ENCODE measurements at regions not wholly inside any gene's neighbourhood (a gene's known extent, or its start where the extent isn't known, plus 50 kb on each side); places are given as distances from the start of the nearest gene placed in this dataset.
"Not testable (repeated sequence)": the region's sequence is repeated elsewhere in the genome, so short reads cannot be mapped to it uniquely, and the experiment has no call there.

DNA sequence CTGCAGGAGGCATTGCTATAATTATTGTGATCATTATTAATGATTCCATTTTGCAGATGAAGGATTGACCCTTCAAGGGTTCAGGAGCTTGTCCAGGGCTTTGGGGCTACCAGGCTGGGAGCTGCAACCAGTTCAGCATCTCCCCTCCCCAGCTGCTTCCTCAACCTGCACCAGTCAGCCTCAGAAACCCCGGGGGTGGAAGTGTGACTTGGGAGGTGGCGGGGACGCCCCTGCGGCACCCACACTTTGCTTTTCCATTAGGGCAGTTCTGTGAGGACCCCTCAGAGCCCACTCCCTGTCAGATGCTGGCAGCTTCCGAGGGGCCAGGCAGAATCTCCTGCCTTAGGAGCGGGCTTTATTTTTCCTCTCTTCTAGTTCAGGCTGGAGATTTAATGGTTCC, 85.6 kb downstream of the OLFM1 start:
- DNase-seq, result no peak

DNA sequence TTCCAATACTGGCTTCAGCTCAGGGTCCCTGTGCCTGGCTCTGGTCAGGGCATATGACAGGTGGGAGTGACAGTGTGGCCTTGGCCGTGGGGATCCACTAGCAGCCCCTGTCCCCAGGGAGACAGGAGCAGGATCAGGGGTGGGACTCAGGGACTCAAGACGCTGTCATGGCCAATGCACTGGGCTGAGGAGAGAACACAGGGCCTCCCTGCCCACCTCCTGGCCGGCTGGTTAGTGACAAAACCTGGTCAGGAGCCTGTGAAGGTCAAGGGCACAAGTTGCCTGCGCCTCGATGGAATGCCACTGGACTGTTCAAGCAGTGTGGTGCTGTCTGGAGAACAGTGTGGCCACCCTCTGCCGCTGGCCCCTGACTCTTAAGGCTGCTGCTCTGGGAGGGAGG, 86.8 kb downstream of the OLFM1 start:
- no peak for DNase-seq

- no peak for DNase-seq
Measured at GRCh38 chr9:135174981-135175380, 87.5 kb downstream of the OLFM1 start.

DNA sequence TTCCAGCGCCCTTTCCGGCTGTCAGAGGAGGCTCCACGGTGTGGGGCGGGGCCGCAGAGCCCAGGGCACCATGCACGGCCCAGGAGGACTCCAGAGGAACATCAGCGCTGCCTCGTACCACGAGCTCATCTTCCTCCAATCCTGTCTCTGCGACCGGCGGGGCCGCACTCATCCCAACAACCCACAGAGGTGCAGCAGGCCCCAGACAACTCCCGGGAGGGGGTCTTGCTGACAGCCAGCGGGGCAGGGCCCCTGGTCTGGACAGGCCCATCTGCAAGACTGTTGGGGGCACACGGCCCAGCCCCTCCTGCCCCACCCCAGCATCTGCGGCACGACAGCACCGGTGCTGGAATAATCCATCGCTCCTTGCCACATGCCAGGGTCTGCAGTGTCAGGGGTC, 88.8 kb downstream of the OLFM1 start:
- DNase-seq, result no peak

DNA sequence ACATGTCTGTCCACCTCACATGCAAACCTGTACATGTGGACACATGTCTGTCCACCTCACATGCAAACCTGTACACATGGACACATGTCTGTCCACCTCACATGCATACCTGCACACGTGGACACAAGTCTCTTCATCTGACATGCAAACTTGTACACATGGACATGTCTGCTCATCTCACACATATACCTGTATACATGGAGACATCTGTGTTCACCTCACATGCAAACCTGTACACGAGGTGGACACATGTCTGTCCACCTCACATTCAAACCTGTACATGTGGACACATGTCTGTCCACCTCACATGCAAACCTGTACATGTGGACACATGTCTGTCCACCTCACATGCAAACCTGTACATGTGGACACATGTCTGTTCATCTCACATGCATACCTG, 90.1 kb downstream of the OLFM1 start:
- DNase-seq, result not testable (repeated sequence)

DNA sequence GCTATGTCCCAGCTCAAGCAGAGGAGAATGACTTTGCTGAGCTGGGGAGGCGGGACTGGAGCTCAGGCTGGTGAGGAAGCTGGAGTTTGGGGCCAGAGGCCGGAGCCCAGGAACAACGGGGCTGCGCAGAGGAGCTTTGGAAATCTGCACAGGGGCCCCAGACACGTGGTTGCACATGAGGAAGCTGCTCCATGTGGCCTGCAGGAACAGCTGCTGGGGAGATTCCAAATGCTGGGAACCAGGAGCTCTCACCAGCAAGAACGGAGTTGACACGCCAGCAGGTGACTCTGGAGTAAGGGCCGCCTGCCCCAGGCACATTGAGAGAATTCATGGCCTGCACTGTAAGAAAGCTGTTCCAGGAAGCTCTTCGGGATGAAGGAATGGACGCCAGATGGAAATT, 91.0 kb downstream of the OLFM1 start:
- DNase-seq, result no peak

DNA sequence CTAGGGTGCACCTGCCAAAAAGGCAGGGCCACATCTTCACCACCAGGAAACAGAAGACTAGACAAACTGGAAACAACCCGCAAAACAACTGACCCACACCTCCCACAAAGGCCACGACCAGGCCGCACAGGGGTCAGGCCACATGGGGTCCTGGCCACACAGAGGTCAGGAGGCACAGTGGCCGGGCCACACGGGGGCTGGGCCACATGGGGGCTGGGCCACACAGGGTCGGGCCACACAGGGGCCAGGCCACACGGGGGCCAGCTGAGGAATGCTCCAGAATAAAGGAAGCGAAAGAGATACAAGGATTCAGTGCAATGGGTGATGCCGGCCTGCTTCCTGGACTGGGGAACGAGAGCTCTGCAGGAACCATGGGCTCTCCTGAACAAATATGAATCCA, 91.6 kb downstream of the OLFM1 start:
- no peak for DNase-seq

- no peak for DNase-seq
Measured at GRCh38 chr9:135179976-135180375, 92.5 kb downstream of the OLFM1 start.

GRCh38 chr9:135180586-135180985, 93.1 kb downstream of the OLFM1 start:
- DNase-seq, result no peak

DNA sequence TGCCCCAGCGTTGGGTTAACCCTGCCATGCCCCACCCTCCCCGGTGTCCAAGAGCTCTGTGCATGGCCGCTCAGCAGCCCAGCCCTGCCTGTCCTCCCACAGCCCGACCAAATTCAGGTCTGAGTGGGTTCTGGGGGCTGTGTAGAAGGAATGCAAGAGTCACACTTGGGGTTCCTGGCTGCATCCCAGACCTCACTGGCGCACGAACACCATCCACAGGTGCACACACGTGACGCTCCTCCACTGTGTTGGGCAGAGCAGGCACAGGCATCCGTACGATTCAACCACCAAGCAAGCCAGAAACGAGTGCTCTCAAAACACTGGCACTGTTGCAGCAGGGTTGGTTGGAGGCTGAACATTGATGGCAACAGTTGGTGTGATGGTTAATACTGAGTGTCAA, 93.9 kb downstream of the OLFM1 start:
- DNase-seq, result no peak

DNA sequence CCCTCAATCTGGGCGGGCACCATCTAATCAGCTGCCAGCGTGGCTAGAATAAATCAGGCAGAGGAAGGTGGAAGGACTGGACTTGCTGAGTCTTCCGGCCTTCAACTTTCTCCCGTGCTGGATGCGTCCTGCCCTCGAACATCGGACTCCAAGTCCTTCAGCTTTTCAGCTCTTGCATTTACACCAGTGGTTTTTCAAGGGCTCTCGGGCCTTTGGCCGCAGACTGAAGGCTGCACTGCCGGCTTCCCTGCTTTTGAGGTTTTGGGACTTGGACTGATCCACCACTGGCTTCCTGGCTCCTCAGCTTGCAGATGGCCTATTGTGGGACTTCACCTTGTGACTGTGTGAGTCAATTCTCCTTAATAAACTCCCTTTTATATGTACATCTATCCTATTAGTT, 94.4 kb downstream of the OLFM1 start:
- not testable (repeated sequence) for DNase-seq

DNA sequence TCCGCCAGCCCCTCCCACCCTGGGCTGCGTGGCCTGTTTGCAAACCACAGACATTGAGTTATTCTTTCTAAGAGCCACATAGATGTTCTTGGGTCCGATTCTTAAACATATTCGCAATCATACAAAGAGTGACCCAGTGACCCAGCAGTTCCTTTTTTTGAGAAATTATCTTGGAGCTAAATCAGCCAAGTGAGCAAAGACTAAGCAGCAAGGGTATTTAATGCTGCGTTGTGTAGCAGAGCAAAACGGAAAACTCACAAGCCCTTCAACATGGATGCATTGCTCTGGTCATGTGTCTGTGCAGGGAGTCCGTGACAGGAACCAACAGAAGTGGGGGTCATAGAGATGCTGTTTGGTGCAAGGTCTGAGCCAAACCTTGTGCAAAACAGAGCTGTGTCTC, 95.6 kb downstream of the OLFM1 start:
- DNase-seq, result no peak

- no peak for DNase-seq
Measured at GRCh38 chr9:135183528-135184180, 96.2 kb downstream of the OLFM1 start.

GRCh38 chr9:135184181-135185053, 96.9 kb downstream of the OLFM1 start:
- no peak for DNase-seq

DNA sequence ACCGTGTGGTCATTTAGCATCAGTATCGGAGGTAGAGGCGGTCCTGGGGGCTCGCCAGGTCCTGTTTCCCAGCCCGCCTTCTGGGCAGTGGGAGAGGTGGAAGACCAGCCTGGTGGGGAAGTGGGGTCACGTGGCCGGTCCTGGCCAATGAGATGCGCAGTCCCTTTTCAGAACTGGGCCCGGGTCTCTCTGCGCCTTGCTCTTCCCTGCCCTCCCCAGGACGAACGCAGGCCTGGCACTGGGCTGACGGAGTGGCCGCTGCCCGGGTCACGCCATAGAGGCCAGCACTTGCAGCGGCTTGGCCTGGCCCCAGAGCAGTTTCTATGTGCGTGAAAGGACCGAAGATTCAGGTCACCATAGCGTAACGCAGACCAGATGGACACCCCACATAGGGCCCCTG, 97.6 kb downstream of the OLFM1 start:
- DNase-seq, result no peak

DNA sequence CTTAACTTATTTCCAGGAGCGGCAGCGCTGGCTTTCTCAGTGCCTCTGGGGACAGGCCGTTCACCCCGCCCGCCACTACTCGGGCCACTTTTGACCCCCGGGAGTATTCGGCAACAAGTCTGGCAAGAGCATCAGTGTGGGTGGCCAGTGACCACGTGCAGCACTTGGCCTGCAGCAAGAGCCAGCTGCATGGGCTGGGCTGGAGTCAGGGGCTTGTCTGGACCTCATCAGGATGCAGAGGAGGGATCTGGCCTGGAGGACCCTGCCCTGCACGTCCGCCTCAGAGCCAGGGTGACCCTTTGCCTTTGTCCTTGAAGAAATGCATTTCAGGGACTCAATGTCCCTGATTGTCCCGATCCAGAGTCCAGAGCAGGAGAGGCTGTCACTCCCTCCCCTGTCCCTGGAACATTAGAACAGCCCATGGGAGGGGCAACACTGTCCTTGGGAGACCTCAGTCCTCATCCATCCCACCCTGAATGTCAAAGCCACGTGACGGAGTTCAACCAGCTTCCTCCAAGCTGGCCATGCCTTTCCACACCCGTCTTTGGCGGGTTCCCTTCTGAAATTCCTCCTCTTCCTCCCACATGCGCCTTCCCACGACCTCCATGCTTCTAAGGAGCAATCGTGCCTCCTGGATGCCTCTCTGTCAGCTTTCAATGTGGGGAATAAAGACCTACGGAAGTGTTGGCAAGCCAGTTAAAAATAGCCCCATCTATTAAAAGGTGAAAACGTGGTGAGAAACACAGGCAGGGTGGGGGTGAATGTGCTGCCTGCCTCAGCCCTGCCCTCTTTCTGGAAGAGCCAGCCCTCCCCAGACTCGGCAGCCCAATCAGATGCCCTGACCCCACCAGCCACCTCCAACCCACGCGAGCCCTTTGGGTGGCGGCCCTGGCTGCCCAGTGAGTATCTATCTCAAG, 99.0 kb downstream of the OLFM1 start:
- no peak for DNase-seq

DNA sequence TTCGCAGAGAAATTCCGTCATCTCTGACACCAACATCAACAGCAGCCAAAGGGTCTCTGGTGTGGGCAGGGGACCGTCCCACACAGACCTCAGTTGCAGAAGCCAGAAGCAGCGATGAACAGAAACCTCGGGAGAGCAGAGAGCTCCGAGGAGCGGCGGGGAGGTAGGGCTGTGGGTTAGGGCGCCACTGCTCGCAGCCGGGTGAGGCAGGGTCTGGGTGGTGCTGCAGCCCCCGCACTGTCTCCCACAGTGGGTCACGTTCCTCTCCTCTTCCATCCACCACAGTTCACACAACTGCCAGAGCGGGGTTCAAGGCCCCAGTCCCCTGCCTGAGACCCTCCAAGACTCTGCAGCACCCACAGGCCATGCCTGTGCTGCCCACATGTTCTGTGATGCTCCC, 99.9 kb downstream of the OLFM1 start:
- DNase-seq, result no peak

DNA sequence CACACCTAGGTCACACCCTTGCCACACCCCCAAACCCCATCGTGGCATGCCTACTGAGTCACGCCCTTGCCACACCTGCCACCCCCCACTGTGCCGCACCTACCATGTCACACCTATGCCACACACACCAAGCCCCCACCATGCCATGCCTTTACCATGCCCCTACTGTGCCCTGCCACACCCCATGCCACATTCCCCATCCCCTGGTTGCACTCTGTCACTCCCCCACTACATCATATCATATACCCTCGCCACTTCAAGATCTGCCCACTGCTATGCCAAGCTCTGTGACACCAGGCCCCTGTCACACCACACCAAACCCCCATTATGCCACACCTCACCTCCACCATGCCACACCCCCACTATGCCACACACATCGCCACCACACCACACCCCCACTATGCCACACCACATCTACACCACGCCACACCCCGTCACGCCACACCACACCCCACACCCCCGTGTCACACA, 101.2 kb downstream of the OLFM1 start:
- DNase-seq, result no peak

DNA sequence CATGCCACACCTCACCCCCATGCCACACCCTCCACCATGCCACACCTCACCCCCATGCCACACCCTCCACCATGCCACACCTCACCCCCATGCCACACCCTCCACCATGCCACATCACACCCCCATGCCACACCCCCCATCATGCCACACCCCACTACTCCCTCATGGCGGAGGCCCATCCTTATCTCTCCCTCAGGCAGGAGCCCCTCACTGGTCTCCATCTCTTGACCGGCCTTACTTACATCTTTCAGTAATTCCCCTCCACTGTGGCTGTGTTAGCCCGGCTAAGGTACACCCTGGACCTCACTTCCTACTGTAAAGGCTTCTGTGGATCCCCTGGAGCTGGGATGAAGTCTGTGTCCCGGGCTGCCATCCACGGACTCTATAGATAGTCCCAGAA, 102.0 kb downstream of the OLFM1 start:
- DNase-seq, result no peak

- DNase-seq, result no peak
Measured at GRCh38 chr9:135190789-135191577, 103.5 kb downstream of the OLFM1 start.

GRCh38 chr9:135192686-135193085, 105.2 kb downstream of the OLFM1 start:
- DNase-seq, result no peak

GRCh38 chr9:135195975-135196374, 108.5 kb downstream of the OLFM1 start:
- not testable (repeated sequence) for DNase-seq

All from stimulated activated CD4-positive, alpha-beta T cell treated with anti-CD3 and anti-CD28 coated beads, Interleukin-2, amount 100 ng/mL, for 24 hours (primary cell).